Skeletal muscle cell (primary cell): ENCODE measurements at regions not wholly inside any gene's neighbourhood (a gene's known extent, or its start where the extent isn't known, plus 50 kb on each side); places are given as distances from the start of the nearest gene placed in this dataset.
"Not testable (repeated sequence)": the region's sequence is repeated elsewhere in the genome, so short reads cannot be mapped to it uniquely, and the experiment has no call there.

Experiments
- DNase-seq: peaks from one replicate; pipeline ENCODE4 v3.0.0-alpha.2; 2010; ENCODE audit warnings: low read depth
- H3K4me3 ChIP-seq: 2 replicates; pipeline ENCODE4 v1.5.1; 2011; ENCODE audit warnings: low read depth, mild to moderate bottlenecking, control low read depth, low read length, moderate library complexity

DNA sequence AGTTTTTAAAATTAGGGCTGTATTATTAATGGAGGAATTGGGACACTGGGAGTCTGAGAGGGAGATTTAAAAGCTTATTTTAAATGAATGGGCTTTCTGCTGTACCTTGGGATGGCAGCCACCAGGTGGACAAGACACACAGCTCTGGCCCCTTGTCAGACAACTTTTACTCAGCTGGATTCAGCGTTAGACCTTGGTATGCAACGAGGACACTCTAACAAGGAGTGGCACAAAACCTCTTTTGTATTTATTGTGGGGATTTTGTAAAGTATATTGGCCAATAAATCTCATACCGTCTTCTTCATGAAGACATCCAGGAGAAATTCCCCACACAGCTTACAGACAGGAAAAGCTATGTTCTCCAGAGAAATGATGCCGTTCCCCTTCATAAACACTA lies 105.7 kb downstream of the LCA5 start:
- no peak overlapping the region for H3K4me3 ChIP-seq
- DNase-seq, result no peak

DNA sequence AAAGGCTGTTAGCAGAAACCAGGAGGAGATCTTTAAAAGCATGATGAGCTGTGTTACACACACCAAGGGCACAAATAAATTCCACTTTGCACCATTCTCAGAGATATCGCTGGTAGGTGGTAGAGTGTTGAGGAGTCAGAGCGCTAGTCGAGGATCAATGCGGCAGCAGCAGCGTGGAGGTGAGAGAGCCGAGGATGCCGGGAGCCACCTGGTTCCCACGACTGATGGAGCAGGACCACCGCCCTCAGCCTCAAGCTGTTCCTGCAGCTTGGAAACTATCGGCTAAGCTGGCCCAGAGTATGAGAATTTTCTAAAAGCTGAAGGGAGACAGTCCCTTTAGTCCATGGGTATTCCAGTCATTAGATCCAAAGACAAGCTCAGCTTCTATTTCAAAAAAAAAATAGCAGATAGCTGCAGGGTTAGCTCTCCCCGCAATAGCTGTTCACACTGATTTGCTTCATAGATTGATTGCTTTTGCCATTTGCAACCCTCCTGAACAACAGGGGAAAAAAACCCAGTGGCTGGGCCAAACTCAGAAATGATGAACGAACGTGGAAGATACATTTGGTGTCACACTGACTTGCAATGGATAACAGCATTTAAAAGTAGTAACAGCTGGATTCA lies 106.2 kb downstream of the LCA5 start:
- no peak for DNase-seq
- no peak overlapping the region for H3K4me3 ChIP-seq

DNA sequence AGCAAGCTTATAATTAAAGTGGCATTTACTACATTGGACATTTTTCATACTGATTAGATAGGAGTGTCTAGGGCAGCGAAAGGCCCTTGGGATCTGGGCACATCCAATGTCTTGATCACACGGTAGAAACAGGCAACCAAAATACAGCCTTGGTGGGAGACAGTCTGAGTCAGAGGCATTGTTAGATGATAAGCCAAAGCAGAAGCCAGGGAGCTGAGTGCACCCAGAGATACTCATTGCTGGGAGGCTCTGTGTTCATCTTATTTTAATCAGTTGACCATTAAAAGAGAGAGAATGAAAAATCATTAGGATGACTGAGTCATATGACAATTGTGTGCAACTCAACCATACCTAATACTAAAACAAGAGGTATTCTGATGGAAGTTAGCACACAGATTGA lies 109.5 kb downstream of the LCA5 start:
- no peak overlapping the region for H3K4me3 ChIP-seq
- DNase-seq, result no peak

DNA sequence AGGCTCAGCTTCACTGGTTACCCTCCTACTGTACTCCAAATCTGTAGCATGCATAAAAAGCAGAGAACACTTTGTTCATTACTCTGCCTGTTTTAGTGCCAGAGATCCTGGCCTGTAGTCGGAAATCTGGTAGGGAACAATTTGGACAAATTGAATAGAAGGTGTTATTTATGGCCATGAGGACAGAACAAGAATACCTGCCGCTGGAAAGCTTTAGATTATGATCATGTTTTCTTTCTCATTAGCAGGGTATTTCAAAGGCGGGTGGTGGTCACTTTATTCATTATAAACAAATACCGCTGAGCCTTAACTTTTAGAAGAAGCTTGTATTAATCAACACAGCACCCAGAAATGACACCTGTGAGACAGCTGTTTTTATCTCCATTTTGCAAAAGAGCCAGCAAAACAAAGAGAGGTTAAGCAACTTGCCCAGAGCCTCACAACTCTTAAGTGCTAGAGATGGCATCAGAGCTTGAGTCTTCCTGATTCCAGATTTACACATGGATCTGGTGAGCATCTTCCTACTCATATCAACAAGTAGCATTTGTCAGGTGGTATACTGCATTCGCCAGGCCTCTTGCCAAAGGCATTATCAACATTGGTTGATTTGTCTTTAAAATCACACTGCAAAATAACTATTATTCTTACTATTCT lies 110.5 kb downstream of the LCA5 start:
- DNase-seq, result no peak
- H3K4me3 ChIP-seq, result no peak overlapping the region

DNA sequence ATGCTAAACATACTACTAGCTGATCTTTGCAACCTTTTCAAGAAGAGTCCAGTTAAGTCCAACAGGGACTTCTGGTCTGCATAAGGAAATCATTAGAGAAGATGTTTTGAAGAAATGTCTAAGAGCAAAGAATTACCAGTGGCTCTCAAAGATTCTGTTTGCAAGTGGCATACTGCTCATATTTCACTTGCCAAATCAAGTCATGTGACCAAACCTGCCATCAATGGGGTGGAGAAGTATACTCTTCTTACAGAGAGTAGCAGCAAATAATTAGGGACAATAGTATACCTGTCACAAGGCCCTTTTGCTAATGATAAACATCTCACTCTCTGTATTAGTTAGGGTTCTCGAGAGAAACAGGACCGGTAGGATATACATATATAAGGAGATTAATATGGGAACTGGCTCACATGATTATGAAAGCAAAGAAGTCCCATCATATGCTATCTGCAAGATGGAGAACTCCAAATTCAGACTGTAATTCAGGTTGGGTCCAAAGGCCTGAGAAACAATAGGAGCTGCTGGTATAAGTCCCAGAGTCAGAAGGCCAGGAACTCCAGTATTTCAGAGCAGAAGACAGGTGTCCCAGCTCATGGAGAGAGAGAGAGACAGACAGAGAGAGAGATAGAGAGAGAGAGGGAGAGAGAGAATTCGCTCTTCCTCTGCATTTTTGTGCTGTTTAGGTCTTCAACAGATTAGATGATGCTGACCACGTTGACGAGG lies 111.5 kb downstream of the LCA5 start:
- no peak overlapping the region for H3K4me3 ChIP-seq
- DNase-seq, result no peak

DNA sequence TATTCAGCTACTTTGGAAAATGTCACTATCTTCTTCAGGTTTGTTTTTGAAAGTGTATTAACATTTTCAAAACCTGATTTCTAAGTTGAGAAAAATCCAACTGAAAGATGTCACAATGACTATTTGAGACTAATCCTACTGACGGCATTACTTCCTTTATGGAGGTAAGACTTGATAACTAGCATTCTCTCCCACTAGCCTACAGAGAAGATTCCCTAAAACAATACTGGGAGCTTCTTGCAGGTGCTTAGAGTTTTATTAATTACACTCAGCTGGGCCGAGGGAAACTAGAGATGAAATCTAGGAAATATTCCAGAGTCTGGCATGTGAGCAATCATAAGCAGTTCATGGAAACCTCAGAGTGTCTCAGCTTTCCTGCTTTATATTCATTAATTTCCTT lies 114.0 kb downstream of the LCA5 start:
- no peak for DNase-seq
- no peak overlapping the region for H3K4me3 ChIP-seq

DNA sequence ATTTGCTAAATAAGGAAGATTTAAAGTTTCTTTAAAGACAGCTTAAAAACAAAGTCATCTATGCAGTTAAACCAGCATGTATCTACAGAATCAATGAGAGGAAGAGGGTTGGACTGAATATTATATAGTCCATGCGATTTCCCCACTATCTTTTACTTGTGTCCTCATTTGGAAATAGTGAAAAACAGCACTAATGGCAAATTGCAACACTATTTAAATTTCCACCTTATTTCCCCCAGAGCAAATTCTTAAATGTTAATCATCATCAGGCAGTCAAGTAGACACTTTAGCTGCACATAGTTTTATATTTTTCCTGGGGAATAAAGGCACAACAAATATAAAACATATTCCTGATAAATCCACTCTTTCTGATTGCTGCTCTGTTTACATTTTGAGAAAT lies 114.6 kb downstream of the LCA5 start:
- no peak overlapping the region for H3K4me3 ChIP-seq
- no peak for DNase-seq

DNA sequence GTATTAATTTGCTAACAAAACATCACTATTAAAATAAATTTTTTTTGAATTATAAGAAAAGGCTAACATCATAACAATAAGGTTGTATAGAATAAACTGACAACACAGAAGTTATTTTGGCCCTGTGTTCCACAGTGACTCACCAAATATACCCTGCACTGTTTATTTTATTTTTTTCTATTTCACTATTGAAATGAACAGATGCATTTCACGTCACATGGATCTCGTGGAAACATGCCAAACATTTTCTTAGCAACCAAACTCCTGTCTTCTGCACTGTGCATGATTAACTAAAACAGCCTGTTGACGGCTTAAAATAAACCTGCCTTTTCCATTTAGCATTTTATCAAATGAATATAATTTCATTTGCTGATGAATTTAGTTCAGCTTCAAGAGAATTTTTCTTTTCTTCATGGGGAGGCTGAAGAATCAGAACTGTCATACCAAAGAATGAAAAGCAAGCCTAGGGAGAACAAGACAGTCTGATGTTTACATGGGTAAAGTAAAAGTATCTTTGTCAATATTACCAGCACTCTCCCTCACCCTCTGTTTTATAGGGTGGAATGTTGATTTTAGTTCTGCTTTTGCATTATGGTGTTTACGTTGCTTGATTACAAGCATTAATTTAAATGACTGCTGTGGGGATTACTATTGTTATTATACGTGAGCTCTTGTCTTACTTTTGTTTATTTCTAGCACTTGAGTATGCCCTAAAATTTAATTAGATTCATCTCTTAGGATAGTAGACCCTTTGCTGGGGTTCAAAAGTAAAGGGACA lies 115.3 kb downstream of the LCA5 start:
- no peak overlapping the region for H3K4me3 ChIP-seq
- peak; percentile 90 for DNase-seq

DNA sequence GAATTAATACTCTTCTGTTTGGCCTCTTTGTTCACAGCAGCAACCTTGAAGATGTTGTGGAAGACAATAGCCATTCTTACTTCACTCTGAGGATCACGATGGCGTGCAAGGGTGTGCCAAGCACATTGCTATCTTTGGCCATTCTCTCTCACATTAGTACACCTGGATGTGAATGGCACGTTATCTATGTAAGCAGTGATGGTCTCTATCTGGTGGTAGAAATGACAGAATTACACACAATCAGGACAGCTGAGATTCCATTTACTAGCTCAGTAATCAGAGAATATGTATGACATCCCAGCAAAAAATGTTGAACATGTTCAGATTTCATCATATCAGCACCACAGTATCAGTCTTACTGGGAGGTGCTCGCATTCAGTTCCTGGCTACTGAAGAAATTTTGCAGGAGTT lies 116.2 kb downstream of the LCA5 start:
- H3K4me3 ChIP-seq, result no peak overlapping the region
- peak; percentile 38 for DNase-seq

DNA sequence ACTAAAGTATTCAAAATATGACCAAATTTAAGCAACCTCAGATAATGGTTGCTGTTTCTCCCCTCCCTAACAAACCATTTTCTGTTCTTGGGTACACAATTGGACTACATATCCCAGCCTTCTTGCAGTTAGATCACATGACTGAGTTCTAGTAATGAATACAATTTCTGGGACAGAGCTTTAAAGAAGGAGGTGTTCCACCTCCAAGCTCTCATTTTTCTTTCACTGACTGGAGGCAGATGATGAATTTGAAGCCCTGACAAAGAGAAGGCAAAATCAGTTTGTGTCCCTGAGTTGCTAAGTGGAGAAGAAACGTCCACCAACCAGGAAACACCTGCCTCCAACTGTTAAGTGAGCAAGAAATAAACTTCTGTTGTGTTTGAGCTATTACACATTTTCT lies 117.2 kb downstream of the LCA5 start:
- no peak for DNase-seq

DNA sequence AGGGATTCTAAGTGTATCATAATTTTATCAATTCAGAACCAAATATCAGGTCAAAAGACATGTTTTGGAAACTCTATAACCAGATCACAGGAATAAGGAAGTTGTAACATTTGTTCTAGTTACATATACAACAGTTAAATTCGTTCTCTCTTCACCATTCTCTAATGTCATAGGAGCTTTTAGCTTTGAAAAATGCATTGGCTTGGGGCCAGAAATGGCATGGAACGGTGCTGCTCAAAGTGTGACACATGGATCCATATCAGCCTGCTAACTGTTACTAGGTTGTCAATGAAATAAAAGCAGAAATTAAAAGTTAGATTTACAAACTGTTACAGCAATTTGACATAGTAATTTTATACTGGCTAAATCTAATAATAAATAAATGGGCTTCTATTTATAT lies 120.3 kb downstream of the LCA5 start:
- no peak overlapping the region for H3K4me3 ChIP-seq
- DNase-seq, result no peak

More for the DNA sequence above, 117.2 kb downstream of the LCA5 start:
- H3K4me3 ChIP-seq, result no peak overlapping the region

DNA sequence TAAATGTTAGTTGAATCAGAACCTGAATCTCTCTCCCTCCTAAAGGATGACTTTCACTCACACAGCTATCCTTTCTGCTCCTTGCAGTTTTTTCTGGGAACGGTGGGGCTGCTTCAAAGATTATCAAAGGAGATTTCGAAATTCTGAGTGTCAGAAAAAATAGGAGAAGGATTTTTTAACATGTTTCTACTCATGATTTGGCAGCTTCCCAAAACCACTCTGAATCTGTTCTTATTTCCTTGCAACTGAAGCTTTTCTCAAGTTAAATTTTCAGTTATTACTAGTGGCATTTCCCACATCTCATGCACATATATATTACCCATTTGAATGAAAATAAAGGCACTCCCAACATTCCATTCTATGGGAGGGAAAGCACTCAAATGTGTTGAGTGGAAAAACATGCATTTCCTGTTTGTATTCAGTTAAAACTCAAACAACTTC lies 123.6 kb downstream of the LCA5 start:
- H3K4me3 ChIP-seq, result no peak overlapping the region
- DNase-seq, result peak; percentile 54

DNA sequence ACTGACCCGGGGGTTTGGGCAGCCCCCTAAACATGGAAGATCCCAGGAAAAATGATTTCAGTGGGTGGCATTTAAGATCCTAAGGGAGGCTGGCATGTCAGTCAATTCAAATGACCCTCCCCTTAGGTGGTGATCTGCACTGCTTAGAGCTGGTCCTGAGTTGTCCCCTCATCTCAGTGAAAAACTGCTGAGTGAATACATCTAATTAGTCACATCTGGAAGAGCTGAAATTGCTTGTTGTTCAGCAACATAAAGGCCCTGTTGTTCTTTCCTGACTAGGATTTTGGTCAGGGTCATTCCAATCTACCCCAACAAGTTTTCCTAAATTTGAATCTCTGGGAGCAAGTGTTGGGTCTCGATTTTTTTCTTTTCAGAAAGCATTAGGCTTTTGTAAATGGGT lies 126.4 kb downstream of the LCA5 start:
- no peak overlapping the region for H3K4me3 ChIP-seq
- no peak for DNase-seq

DNA sequence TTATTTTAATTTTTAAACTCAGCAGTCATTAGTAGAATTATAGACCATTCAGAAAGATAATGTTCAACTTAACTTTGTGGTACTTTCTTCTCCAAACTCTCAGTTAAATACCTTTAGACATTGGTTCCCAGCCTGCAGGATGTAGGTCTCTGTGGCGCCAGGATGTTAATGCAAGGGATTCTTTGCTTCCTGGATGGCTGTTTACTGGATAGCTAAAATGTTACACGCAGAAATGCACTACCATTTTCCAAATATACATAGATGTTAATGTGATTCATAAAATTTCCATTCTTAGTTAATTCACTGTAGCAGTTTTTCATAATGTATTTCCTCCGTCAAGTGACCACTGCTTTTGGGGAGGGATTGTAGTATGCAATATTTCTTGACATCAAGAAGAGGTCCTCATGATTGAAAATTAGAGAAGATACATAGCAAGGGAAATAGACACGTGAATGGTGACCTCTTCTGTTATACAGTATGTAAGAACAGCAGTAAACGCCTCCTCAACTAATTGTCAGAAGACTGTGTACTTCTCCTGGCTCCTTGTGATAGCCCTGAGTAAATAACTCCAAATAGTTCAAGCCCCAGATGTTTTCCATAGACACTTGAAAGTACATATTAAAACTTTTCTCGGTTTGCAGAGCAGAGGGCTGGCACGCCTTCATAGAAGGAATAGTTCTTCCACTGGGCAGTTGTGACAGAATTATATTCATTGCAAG lies 128.8 kb downstream of the LCA5 start:
- H3K4me3 ChIP-seq, result no peak overlapping the region
- no peak for DNase-seq

DNA sequence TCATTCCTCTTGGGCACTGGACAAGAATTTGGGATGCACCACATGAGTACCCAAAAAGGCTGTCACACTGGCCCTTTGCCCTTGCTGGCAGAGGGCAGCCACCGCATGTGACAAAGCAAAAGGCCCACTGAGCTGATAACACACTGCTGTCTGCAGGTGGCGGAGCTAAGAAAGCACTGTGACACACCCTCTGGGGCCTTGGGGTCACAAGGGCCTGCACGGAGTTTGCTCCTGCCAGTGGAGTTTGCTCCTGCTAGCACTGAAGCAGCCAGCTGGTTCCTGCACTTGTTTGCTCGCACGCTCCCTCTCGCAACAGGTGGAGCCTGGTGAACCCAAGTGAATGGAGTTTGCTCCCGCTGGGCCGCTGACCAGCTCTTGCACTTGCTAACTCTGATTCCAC lies 132.6 kb downstream of the LCA5 start:
- DNase-seq, result no peak
- H3K4me3 ChIP-seq, result no peak overlapping the region

DNA sequence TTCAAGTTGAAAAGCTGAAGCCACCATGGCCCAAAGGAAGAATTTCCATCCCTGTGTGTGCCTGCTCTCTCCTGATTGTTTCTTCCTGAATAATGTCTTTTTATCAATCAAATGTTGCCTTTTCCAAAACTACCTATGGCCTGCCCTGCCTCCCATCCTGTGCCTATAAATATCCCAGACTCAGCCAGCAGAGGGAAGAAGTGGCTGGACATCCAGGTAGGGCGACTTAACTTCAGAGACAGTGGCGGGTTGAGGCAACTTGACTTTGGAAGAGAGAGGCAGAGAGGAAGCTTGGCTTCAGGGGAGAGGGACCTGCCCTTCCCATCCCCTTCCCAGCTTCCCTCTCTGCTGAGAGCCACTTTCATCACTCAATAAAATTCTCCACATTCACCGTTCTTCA lies 133.0 kb downstream of the LCA5 start:
- DNase-seq, result no peak

DNA sequence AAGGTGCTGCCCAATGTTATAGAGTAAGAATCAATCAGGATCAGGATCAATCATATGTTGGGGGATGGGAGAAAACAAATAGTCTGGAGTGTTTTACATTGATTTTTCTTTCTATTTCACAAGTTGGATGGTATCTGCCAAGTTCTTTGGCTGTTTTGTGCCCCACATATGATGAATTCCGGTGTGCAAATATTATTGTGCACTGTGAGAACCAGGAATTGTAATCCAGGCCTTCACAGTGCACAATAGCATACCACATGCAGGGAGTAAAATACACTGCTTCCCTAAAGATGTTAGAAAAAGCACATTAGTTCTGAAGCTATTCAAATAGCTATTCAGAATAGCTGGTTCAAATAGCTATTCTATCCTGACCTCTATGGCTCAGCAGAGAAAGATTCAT lies 133.7 kb downstream of the LCA5 start:
- no peak overlapping the region for H3K4me3 ChIP-seq
- DNase-seq, result no peak

More for the DNA sequence above, 133.0 kb downstream of the LCA5 start:
- no peak overlapping the region for H3K4me3 ChIP-seq

DNA sequence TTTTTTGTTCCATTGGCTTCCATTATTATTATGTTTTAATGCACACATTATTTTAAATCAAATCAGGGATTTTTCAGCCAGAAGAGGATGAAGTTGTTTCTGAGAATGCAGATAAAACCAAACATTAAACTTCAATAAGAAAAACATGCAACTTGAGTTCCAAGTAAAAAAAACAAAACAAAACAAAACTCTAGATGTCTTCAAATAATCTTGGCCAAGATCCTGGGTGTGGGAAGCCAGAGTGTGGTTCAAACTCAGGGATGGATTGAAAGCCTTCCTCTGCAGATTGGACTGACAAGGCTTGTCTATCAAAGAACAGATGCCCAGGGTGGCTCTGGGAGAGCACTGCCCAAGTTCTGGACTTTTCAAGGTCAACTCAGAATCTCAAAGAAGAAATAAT lies 134.1 kb downstream of the LCA5 start:
- no peak for DNase-seq
- H3K4me3 ChIP-seq, result no peak overlapping the region

DNA sequence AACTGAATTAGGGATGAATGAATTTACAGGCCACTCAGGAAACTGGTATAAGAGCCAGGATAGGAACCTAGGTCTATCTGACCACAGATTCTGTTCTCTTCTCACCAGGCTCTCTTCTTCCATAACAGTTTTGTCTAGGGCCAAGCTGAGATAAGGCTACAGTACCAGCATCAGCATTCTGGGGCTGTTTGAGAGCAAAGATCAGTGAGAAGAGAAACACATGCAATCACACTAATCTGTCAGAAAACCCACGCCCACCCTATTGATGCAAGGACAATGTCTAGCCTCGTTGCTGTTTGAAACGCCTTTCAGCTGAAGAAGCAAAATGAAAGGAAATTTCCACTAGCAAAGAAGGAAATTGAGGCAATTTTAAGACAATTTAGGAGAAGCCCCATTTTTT lies 137.7 kb downstream of the LCA5 start:
- no peak overlapping the region for H3K4me3 ChIP-seq
- no peak for DNase-seq

DNA sequence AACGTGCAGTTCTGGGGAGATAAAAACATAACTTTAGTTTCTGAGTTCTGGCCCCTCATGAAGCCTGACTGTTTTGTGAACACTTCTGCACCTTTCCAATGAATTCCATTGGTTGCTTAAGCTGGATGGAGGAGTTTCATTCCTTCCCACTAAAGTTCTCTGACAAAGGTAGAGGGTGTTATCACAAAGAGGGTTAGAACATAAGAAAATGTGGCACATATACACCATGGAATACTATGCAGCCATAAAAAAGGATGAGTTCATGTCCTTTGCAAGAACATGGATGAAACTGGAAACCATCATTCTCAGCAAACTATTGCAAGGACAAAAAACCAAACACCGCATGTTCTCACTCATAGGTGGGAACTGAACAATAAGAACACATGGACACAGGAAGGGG lies 138.6 kb downstream of the LCA5 start:
- DNase-seq, H3K4me3 ChIP-seq: not testable (repeated sequence)
